LNCaP clone FGC (cell line): ENCODE measurements at regions not wholly inside any gene's neighbourhood (a gene's known extent, or its start where the extent isn't known, plus 50 kb on each side); places are given as distances from the start of the nearest gene placed in this dataset.

Source experiments
- DNase-seq: peaks from one replicate; pipeline ENCODE4 v3.0.0-alpha.2; 2011; ENCODE audit warnings: low read depth
- H3K4me3 ChIP-seq: 2 replicates; pipeline ENCODE4 v1.5.1; 2011; ENCODE audit warnings: mild to moderate bottlenecking, low read depth, low read length, control low read depth
- TF ChIP-seq, protein P1 (sequence below): IDR thresholded peaks from 2 replicates; pipeline ENCODE4 v1.5.1; 2012; ENCODE audit warnings: mild to moderate bottlenecking; ENCODE audit not compliant: control insufficient read depth, insufficient read depth; ENCODE audit errors: extremely low read depth

GRCh38 chr4:30153427-30153826, 566.7 kb upstream of the PCDH7 start:
- no peak for DNase-seq
- TF ChIP-seq, protein P1, sequence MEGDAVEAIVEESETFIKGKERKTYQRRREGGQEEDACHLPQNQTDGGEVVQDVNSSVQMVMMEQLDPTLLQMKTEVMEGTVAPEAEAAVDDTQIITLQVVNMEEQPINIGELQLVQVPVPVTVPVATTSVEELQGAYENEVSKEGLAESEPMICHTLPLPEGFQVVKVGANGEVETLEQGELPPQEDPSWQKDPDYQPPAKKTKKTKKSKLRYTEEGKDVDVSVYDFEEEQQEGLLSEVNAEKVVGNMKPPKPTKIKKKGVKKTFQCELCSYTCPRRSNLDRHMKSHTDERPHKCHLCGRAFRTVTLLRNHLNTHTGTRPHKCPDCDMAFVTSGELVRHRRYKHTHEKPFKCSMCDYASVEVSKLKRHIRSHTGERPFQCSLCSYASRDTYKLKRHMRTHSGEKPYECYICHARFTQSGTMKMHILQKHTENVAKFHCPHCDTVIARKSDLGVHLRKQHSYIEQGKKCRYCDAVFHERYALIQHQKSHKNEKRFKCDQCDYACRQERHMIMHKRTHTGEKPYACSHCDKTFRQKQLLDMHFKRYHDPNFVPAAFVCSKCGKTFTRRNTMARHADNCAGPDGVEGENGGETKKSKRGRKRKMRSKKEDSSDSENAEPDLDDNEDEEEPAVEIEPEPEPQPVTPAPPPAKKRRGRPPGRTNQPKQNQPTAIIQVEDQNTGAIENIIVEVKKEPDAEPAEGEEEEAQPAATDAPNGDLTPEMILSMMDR = no peak
- H3K4me3 ChIP-seq = no peak overlapping the region

DNA sequence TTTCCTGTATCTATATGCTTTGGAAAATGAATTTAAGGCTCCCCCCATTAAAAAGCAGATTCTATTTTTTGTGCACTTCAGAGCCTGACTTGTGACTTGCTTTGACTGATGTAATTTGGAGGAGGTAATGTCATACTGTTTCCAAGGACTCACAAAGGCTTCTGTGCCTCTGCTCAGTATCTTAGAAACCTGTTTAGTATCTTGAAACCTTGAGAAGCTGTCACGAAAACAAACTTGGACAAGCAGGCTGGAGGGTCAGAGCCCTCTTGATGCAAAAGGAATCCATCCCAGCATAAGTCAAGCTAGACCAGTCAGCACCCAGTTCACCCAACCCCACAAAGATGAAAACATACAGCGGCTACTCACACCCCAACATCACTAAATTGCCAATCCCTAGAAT, 560.0 kb upstream of the PCDH7 start:
- TF ChIP-seq, protein P1 = no peak
- no peak for DNase-seq

DNA sequence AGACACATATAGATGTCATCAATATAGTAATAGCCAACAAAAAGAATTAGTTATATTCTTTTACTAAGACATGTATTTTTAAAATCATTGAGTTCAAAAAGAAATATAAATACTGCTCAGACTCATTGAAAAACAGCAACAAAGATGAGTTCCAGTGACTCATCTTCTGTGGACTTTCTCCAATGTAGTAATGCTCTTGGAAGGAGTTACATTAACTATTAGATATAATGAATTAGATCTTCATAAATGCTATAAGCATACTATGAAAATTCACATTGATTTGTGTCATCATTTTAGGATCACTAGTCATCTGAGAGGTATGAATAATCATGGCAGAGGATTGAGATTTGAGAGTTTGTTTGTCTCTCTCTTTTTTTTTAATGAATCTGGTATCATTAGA, 547.8 kb upstream of the PCDH7 start:
- no peak for DNase-seq
- no peak overlapping the region for H3K4me3 ChIP-seq
- TF ChIP-seq, protein P1 = no peak

More for the DNA sequence above, 560.0 kb upstream of the PCDH7 start:
- H3K4me3 ChIP-seq = no peak overlapping the region

DNA sequence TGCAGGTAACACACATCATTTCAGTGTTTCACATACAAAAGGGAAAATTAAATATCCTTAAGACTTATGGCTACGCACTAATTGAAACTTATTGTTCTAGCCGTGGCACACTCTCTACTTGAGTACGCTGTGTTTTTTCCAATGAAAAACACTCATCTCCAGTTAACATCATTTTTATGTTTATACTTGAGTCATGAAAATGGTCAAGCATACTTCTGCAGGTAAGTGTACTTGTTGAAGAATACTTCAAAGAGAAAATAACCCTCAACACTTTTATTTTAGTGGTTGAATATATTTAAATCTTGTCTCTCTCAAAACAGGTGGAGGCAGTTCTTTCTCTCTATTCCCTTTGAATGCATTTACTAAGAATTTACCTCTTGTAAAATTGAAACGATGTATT, 538.7 kb upstream of the PCDH7 start:
- DNase-seq = no peak

DNA sequence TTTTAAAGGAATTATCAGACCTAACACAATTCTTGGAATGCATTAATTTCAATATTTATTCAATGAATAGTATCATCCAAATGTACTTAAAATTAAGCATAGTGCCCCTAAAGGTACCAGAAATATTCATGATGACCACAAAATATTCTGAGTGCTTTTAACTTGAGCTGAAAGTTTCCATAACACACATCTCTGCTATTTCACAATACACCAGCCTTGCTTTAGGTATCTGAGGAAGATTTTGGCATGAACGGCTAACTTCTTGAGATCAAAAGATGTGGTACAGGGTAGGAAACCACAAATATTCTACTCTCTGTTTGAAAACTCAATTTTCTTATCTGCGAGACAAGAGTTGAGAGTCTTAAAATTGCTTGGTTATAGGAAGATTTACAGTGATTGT, 538.3 kb upstream of the PCDH7 start:
- no peak for DNase-seq
- H3K4me3 ChIP-seq = no peak overlapping the region
- TF ChIP-seq, protein P1 = no peak

More for the DNA sequence above, 538.7 kb upstream of the PCDH7 start:
- TF ChIP-seq, protein P1 = no peak
- H3K4me3 ChIP-seq = no peak overlapping the region

GRCh38 chr4:30182786-30183185, 537.4 kb upstream of the PCDH7 start:
- TF ChIP-seq, protein P1 = no peak
- DNase-seq = no peak
- no peak overlapping the region for H3K4me3 ChIP-seq

GRCh38 chr4:30191902-30192301, 528.3 kb upstream of the PCDH7 start:
- H3K4me3 ChIP-seq = no peak overlapping the region
- peak; percentile 65 for DNase-seq
- TF ChIP-seq, protein P1 = no peak
